Caco-2 (cell line): ENCODE measurements at regions not wholly inside any gene's neighbourhood (a gene's known extent, or its start where the extent isn't known, plus 50 kb on each side); places are given as distances from the start of the nearest gene placed in this dataset.

Source experiments
- BruUV-seq: library from RNA; stranded (reverse); fragments of 400-500 nt; replicated peaks from 2 replicates; lab custom pipeline; 2021; lab: Mats Ljungman, UMichigan
- CTCF ChIA-PET: fragments of 300-600 bp; sonication (Branson Sonifier 250); formaldehyde crosslinking; loops from one replicate; lab custom pipeline; 2022; ENCODE audit warnings: antibody characterized with exemption; lab: Charles Lee
- POLR2A ChIA-PET: fragments of 300-600 bp; sonication (Branson Sonifier 250); formaldehyde crosslinking; loops from one replicate; lab custom pipeline; 2022; ENCODE audit warnings: antibody characterized with exemption; lab: Charles Lee
- DNase-seq, 2 experiments: peaks; one replicate each; pipeline versions ENCODE4 v3.0.0 to v3.0.0-alpha.2; 2020 to 2022
- H3K27me3 ChIP-seq: replicated peaks from 2 replicates; pipeline ENCODE4 v1.6.0; 2011; ENCODE audit warnings: low read length; ENCODE audit not compliant: control insufficient read depth, insufficient read depth
- H3K36me3 ChIP-seq: 2 replicates; pipeline ENCODE4 v1.5.1; 2011; ENCODE audit warnings: low read length; ENCODE audit not compliant: control insufficient read depth, insufficient read depth
- H3K4me1 ChIP-seq: fragments of 250-450 bp; sonication (Bioruptor Pico); 2 replicates; pipeline ENCODE4 v1.5.1; 2020; ENCODE audit warnings: mild to moderate bottlenecking
- H3K4me3 ChIP-seq: 2 replicates; pipeline ENCODE4 v1.5.1; 2011; ENCODE audit warnings: low read depth, mild to moderate bottlenecking, control low read depth, low read length
- H3K9me3 ChIP-seq: fragments of 250-450 bp; sonication (Bioruptor Pico); 2 replicates; pipeline ENCODE4 v1.5.1; 2020; ENCODE audit warnings: mild to moderate bottlenecking, moderate library complexity
- H3K27ac Mint-ChIP-seq: one replicate; pipeline ENCODE4 v1.8.0; 2022; ENCODE audit warnings: mixed read lengths; ENCODE audit not compliant: unreplicated experiment
- H3K27me3 Mint-ChIP-seq: one replicate; pipeline ENCODE4 v1.8.0; 2022; ENCODE audit warnings: mixed read lengths; ENCODE audit not compliant: insufficient read depth, unreplicated experiment
- H3K36me3 Mint-ChIP-seq: one replicate; pipeline ENCODE4 v1.8.0; 2022; ENCODE audit warnings: mild to moderate bottlenecking, mixed read lengths; ENCODE audit not compliant: insufficient read depth, unreplicated experiment
- H3K4me1 Mint-ChIP-seq: one replicate; pipeline ENCODE4 v1.8.0; 2022; ENCODE audit warnings: low read depth, mixed read lengths; ENCODE audit not compliant: unreplicated experiment
- H3K4me3 Mint-ChIP-seq: one replicate; pipeline ENCODE4 v1.8.0; 2022; ENCODE audit warnings: mild to moderate bottlenecking, moderate library complexity, mixed read lengths; ENCODE audit not compliant: unreplicated experiment
- H3K9me3 Mint-ChIP-seq: one replicate; pipeline ENCODE4 v1.8.0; 2022; ENCODE audit warnings: mixed read lengths; ENCODE audit not compliant: unreplicated experiment
- CTCF ChIP-seq, 2 experiments: fragments of 200-600 bp in 1 of 2; IDR thresholded peaks; 1 replicate in 1 of 2; 2 replicates in 1 of 2; pipeline versions ENCODE4 v1.5.1 to v1.8.0; 2011 to 2022; ENCODE audit warnings: antibody characterized with exemption in 1 of 2, control low read depth in 1 of 2, inconsistent platforms in 1 of 2, low read depth in 1 of 2, low read length in 1 of 2, mild to moderate bottlenecking in 1 of 2, moderate library complexity in 1 of 2; ENCODE audit not compliant: insufficient read depth in 1 of 2, severe bottlenecking in 1 of 2, unreplicated experiment in 1 of 2
- intact Hi-C: fragments of 100-400 bp; cut with micrococcal nuclease; formaldehyde crosslinking; loops from one replicate; pipeline ENCODE4 v1.10.0; 2022; ENCODE audit not compliant: unreplicated experiment

- no peak for TF ChIP-seq CTCF (IDR thresholded peaks at IDR 0.05; ENCODE audit: insufficient read depth in 1 of 2, low read depth in 1 of 2, low read length in 1 of 2, severe bottlenecking in 1 of 2, unreplicated experiment in 1 of 2)
Measured at GRCh38 chr6:6943421-6943820, 164.3 kb upstream of the RREB1 start.

GRCh38 chr6:6946206-6947155 is 161.3 kb upstream of the RREB1 start:
- TF ChIP-seq CTCF (IDR thresholded peaks at IDR 0.05; ENCODE audit: insufficient read depth in 1 of 2, low read depth in 1 of 2, low read length in 1 of 2, severe bottlenecking in 1 of 2, unreplicated experiment in 1 of 2), result no peak

More at GRCh38 chr6:6943421-6943820, 164.3 kb upstream of the RREB1 start:
- intact Hi-C loops, result no loop called here
- Histone ChIP-seq H3K36me3 (no peaks in the 10 kb centered on the region), H3K4me3 (no peak overlapping the region), H3K27me3 (no peaks in the 10 kb centered on the region), H3K9me3 (no peaks in the 10 kb centered on the region), H3K4me1 (peaks cover 8% of the 10 kb centered on the region; the same call in 1 of the 2 replicates)
- H3K27me3 Mint-ChIP-seq, result no peaks in the 10 kb centered on the region
- H3K36me3 Mint-ChIP-seq, result no peaks in the 10 kb centered on the region
- no peaks in the 10 kb centered on the region for H3K9me3 Mint-ChIP-seq
- H3K27ac Mint-ChIP-seq, result no peak overlapping the region
- no TSS peak for BruUV-seq
- H3K4me3 Mint-ChIP-seq, result no peak overlapping the region
- ChIA-PET CTCF (no interaction called here), POLR2A (no interaction called here)
- H3K4me1 Mint-ChIP-seq, result peaks cover 7% of the 10 kb centered on the region
- DNase-seq, result no peak

GRCh38 chr6:6950373-6951145 is 157.2 kb upstream of the RREB1 start:
- H3K4me1 Mint-ChIP-seq, result peaks cover 7% of the 10 kb centered on the region
- intact Hi-C loops, result no loop called here
- BruUV-seq, result no TSS peak
- Histone ChIP-seq H3K4me1 (peaks cover 8% of the 10 kb centered on the region; the same call in 1 of the 2 replicates), H3K4me3 (no peak overlapping the region), H3K36me3 (no peaks in the 10 kb centered on the region), H3K9me3 (peaks cover 13% of the 10 kb centered on the region), H3K27me3 (no peaks in the 10 kb centered on the region)
- H3K27ac Mint-ChIP-seq, result no peak overlapping the region
- H3K9me3 Mint-ChIP-seq, result no peaks in the 10 kb centered on the region
- no peak for TF ChIP-seq CTCF (IDR thresholded peaks at IDR 0.05; ENCODE audit: insufficient read depth in 1 of 2, low read depth in 1 of 2, low read length in 1 of 2, severe bottlenecking in 1 of 2, unreplicated experiment in 1 of 2)
- CTCF ChIA-PET, result no interaction called here
- H3K4me3 Mint-ChIP-seq, result no peak overlapping the region
- POLR2A ChIA-PET, result no interaction called here
- no peaks in the 10 kb centered on the region for H3K27me3 Mint-ChIP-seq
- no peak for DNase-seq
- H3K36me3 Mint-ChIP-seq, result no peaks in the 10 kb centered on the region

More at GRCh38 chr6:6946206-6947155, 161.3 kb upstream of the RREB1 start:
- Histone ChIP-seq H3K4me3 (no peak overlapping the region), H3K9me3 (peaks cover 10% of the 10 kb centered on the region), H3K27me3 (no peaks in the 10 kb centered on the region), H3K36me3 (no peaks in the 10 kb centered on the region), H3K4me1 (peaks cover 8% of the 10 kb centered on the region; the same call in 1 of the 2 replicates)
- H3K4me3 Mint-ChIP-seq, result no peak overlapping the region
- POLR2A ChIA-PET, result no interaction called here
- intact Hi-C loops, result no loop called here
- DNase-seq, result no peak
- no TSS peak for BruUV-seq
- no peak overlapping the region for H3K27ac Mint-ChIP-seq
- CTCF ChIA-PET, result no interaction called here
- H3K4me1 Mint-ChIP-seq, result peaks cover 7% of the 10 kb centered on the region
- H3K27me3 Mint-ChIP-seq, result no peaks in the 10 kb centered on the region
- H3K9me3 Mint-ChIP-seq, result no peaks in the 10 kb centered on the region
- H3K36me3 Mint-ChIP-seq, result no peaks in the 10 kb centered on the region
